Subcutaneous abdominal adipose tissue (tissue), 5 donors: ENCODE measurements at regions not wholly inside any gene's neighbourhood (a gene's known extent, or its start where the extent isn't known, plus 50 kb on each side); places are given as distances from the start of the nearest gene placed in this dataset.
"Not testable (repeated sequence)": the region's sequence is repeated elsewhere in the genome, so short reads cannot be mapped to it uniquely, and the experiment has no call there.

Experiments
- H3K27ac ChIP-seq: one replicate; pipeline ENCODE4 v1.7.0; 2013; ENCODE audit warnings: low read depth, mild to moderate bottlenecking, inconsistent platforms, low read length, moderate library complexity
- H3K27me3 ChIP-seq, 5 donors: one replicate each; pipeline ENCODE4 v1.7.0; 2013; ENCODE audit warnings: low read length in 5 of 5, inconsistent platforms in 1 of 5; ENCODE audit not compliant: control insufficient read depth in 5 of 5, insufficient read depth in 4 of 5
- H3K36me3 ChIP-seq, 5 donors: one replicate each; pipeline ENCODE4 v1.7.0; 2013; ENCODE audit warnings: low read length in 5 of 5; ENCODE audit not compliant: control insufficient read depth in 5 of 5, insufficient read depth in 5 of 5
- H3K4me1 ChIP-seq, 5 donors: one replicate each; pipeline ENCODE4 v1.7.0; 2013; ENCODE audit warnings: low read length in 5 of 5, mild to moderate bottlenecking in 3 of 5, moderate library complexity in 1 of 5; ENCODE audit not compliant: control insufficient read depth in 5 of 5, insufficient read depth in 5 of 5
- H3K4me3 ChIP-seq, 5 donors: one replicate each; pipeline ENCODE4 v1.7.0; 2013; ENCODE audit warnings: low read length in 5 of 5, low read depth in 1 of 5
- H3K9ac ChIP-seq, 5 donors: one replicate each; pipeline ENCODE4 v1.7.0; 2013; ENCODE audit warnings: low read length in 5 of 5, mild to moderate bottlenecking in 4 of 5, moderate library complexity in 3 of 5
- H3K9me3 ChIP-seq, 5 donors: one replicate each; pipeline ENCODE4 v1.7.0; 2013; ENCODE audit warnings: low read length in 5 of 5; ENCODE audit not compliant: control insufficient read depth in 5 of 5
- donor health status: healthy.
- donor health status: healthy.
- donor health status: healthy.
- donor health status: healthy.
- donor health status: healthy.

GRCh38 chr7:53470336-53470970, 435.0 kb downstream of the POM121L12 start:
- no peaks in the 10 kb centered on the region for H3K27me3 ChIP-seq
- H3K9me3 ChIP-seq: peaks cover 0 to 3% (median 0%) of the 10 kb centered on the region in 5 donors
- no peak overlapping the region for H3K9ac ChIP-seq
- H3K4me1 ChIP-seq: no peaks in the 10 kb centered on the region
- H3K36me3 ChIP-seq: no peaks in the 10 kb centered on the region
- H3K4me3 ChIP-seq: no peak overlapping the region
- H3K27ac ChIP-seq: no peak overlapping the region

- H3K4me1 ChIP-seq: no peaks in the 10 kb centered on the region
- H3K36me3 ChIP-seq: no peaks in the 10 kb centered on the region
- no peak overlapping the region for H3K9ac ChIP-seq
- H3K27me3 ChIP-seq: no peaks in the 10 kb centered on the region
- no peak overlapping the region for H3K27ac ChIP-seq
- H3K9me3 ChIP-seq: peaks cover 0 to 3% (median 0%) of the 10 kb centered on the region in 5 donors
- H3K4me3 ChIP-seq: no peak overlapping the region
Observed at GRCh38 chr7:53473371-53473770, 437.9 kb downstream of the POM121L12 start.

- peaks cover 0 to 3% (median 0%) of the 10 kb centered on the region in 5 donors for H3K9me3 ChIP-seq
- no peak overlapping the region for H3K4me3 ChIP-seq
Observed at GRCh38 chr7:53475776-53476175, 440.3 kb downstream of the POM121L12 start.

GRCh38 chr7:53476566-53476965, 441.1 kb downstream of the POM121L12 start:
- H3K36me3 ChIP-seq: no peaks in the 10 kb centered on the region
- H3K9ac ChIP-seq: no peak overlapping the region
- H3K4me1 ChIP-seq: no peaks in the 10 kb centered on the region
- H3K27ac ChIP-seq: no peak overlapping the region
- H3K27me3 ChIP-seq: no peaks in the 10 kb centered on the region
- H3K9me3 ChIP-seq: peaks cover 0 to 3% (median 0%) of the 10 kb centered on the region in 5 donors
- H3K4me3 ChIP-seq: no peak overlapping the region

More at GRCh38 chr7:53475776-53476175, 440.3 kb downstream of the POM121L12 start:
- no peaks in the 10 kb centered on the region for H3K27me3 ChIP-seq
- H3K4me1 ChIP-seq: no peaks in the 10 kb centered on the region
- no peaks in the 10 kb centered on the region for H3K36me3 ChIP-seq
- no peak overlapping the region for H3K27ac ChIP-seq
- H3K9ac ChIP-seq: no peak overlapping the region

GRCh38 chr7:53485354-53485753, 449.9 kb downstream of the POM121L12 start:
- Histone ChIP-seq H3K27ac (no peak overlapping the region), H3K36me3 (no peaks in the 10 kb centered on the region), H3K27me3 (no peaks in the 10 kb centered on the region), H3K9ac (no peak overlapping the region), H3K9me3 (peaks cover 0 to 4% (median 0%) of the 10 kb centered on the region in 5 donors), H3K4me1 (no peaks in the 10 kb centered on the region), H3K4me3 (no peak overlapping the region)

GRCh38 chr7:53491051-53491450, 455.6 kb downstream of the POM121L12 start:
- no peak overlapping the region for H3K27ac ChIP-seq
- no peaks in the 10 kb centered on the region for H3K4me1 ChIP-seq
- H3K9me3 ChIP-seq: peaks cover 0 to 7% (median 0%) of the 10 kb centered on the region in 5 donors
- H3K4me3 ChIP-seq: no peak overlapping the region
- H3K27me3 ChIP-seq: no peaks in the 10 kb centered on the region
- H3K9ac ChIP-seq: no peak overlapping the region
- no peaks in the 10 kb centered on the region for H3K36me3 ChIP-seq

- H3K9ac ChIP-seq, H3K27me3 ChIP-seq, H3K27ac ChIP-seq, H3K9me3 ChIP-seq, H3K36me3 ChIP-seq, H3K4me3 ChIP-seq, H3K4me1 ChIP-seq: not testable (repeated sequence)
Observed at GRCh38 chr7:53495181-53495580, 459.7 kb downstream of the POM121L12 start.

- no peaks in the 10 kb centered on the region for H3K4me1 ChIP-seq
- H3K4me3 ChIP-seq: no peak overlapping the region
- H3K27ac ChIP-seq: no peak overlapping the region
- H3K9me3 ChIP-seq: no peaks in the 10 kb centered on the region
- no peaks in the 10 kb centered on the region for H3K36me3 ChIP-seq
- H3K27me3 ChIP-seq: no peaks in the 10 kb centered on the region
- no peak overlapping the region for H3K9ac ChIP-seq
Observed at GRCh38 chr7:53500076-53500475, 464.6 kb downstream of the POM121L12 start.

- Histone ChIP-seq H3K9ac (no peak overlapping the region), H3K4me1 (no peaks in the 10 kb centered on the region), H3K36me3 (no peaks in the 10 kb centered on the region), H3K27ac (no peak overlapping the region), H3K4me3 (no peak overlapping the region), H3K9me3 (no peaks in the 10 kb centered on the region), H3K27me3 (no peaks in the 10 kb centered on the region)
Observed at GRCh38 chr7:53504914-53505313, 469.5 kb downstream of the POM121L12 start.

GRCh38 chr7:53518319-53518718, 482.9 kb downstream of the POM121L12 start:
- H3K27ac ChIP-seq: no peak overlapping the region
- H3K36me3 ChIP-seq: no peaks in the 10 kb centered on the region
- no peak overlapping the region for H3K4me3 ChIP-seq
- peaks cover 0 to 4% (median 0%) of the 10 kb centered on the region in 5 donors for H3K9me3 ChIP-seq
- H3K4me1 ChIP-seq: no peaks in the 10 kb centered on the region
- no peak overlapping the region for H3K9ac ChIP-seq
- H3K27me3 ChIP-seq: no peaks in the 10 kb centered on the region
